Kidney (tissue), 13 donors: ENCODE measurements at regions not wholly inside any gene's neighbourhood (a gene's known extent, or its start where the extent isn't known, plus 50 kb on each side); places are given as distances from the start of the nearest gene placed in this dataset.
A peak's percentile ranks its signal among the peaks of the same experiment; 100 is the strongest.

Experiments
- DNase-seq, 5 donors: peaks; one replicate each; pipeline ENCODE4 v3.0.0-alpha.2; 2013 to 2020
- FAIRE-seq: peaks from 2 replicates; lab custom pipeline; 2012; peaks lifted over from hg19 to GRCh38; lab: Jason Lieb, UNC
- H3K27ac ChIP-seq, 2 donors: one replicate each; pipeline ENCODE4 v1.7.0; 2013; ENCODE audit warnings: low read depth in 2 of 2, low read length in 2 of 2, inconsistent platforms in 1 of 2
- H3K27me3 ChIP-seq: one replicate; pipeline ENCODE4 v1.7.1; 2013; ENCODE audit warnings: low read length, inconsistent platforms; ENCODE audit not compliant: control insufficient read depth, insufficient read depth
- H3K36me3 ChIP-seq, 3 donors: one replicate each; pipeline versions ENCODE4 v1.7.0 to v1.7.1; 2013; ENCODE audit warnings: low read length in 3 of 3, control low read depth in 1 of 3, inconsistent platforms in 1 of 3; ENCODE audit not compliant: insufficient read depth in 3 of 3, control insufficient read depth in 2 of 3
- H3K4me1 ChIP-seq, 3 donors: one replicate each; pipeline versions ENCODE4 v1.7.0 to v1.7.1; 2013; ENCODE audit warnings: low read length in 3 of 3, inconsistent platforms in 1 of 3, low read depth in 1 of 3; ENCODE audit not compliant: control insufficient read depth in 2 of 3, insufficient read depth in 2 of 3
- H3K4me3 ChIP-seq, 3 donors: one replicate each; pipeline versions ENCODE4 v1.7.0 to v1.8.1; 2013; ENCODE audit warnings: low read length in 3 of 3, control low read depth in 1 of 3, inconsistent platforms in 1 of 3
- H3K9ac ChIP-seq, 3 donors: one replicate each; pipeline versions ENCODE4 v1.7.0 to v1.7.1; 2013; ENCODE audit warnings: low read length in 3 of 3, control low read depth in 1 of 3, inconsistent platforms in 1 of 3
- H3K9me3 ChIP-seq, 3 donors: one replicate each; pipeline versions ENCODE4 v1.7.0 to v1.7.1; 2013; ENCODE audit warnings: low read length in 3 of 3, control low read depth in 1 of 3, inconsistent platforms in 1 of 3; ENCODE audit not compliant: control insufficient read depth in 2 of 3, insufficient read depth in 1 of 3
- intact Hi-C: fragments of 100-400 bp; cut with DNase I; formaldehyde crosslinking; loops from one replicate; pipeline ENCODE4 v1.11.1; 2022
- TF ChIP-seq, protein P1 (sequence below): IDR thresholded peaks from 3 replicates; pipeline ENCODE4 v1.5.1; 2012; ENCODE audit warnings: mild to moderate bottlenecking, moderate library complexity, borderline replicate concordance; ENCODE audit not compliant: insufficient read depth; ENCODE audit errors: extremely low read depth
- donor health status: control.
- donor health status: control.
- donor health status: control.
- donor health status: control.
- donor health status: control.
- donor health status: DM: yes; HTN: yes; CAD: no.
- donor health status: Normal renal cell carcinoma (clear cell type).

DNA sequence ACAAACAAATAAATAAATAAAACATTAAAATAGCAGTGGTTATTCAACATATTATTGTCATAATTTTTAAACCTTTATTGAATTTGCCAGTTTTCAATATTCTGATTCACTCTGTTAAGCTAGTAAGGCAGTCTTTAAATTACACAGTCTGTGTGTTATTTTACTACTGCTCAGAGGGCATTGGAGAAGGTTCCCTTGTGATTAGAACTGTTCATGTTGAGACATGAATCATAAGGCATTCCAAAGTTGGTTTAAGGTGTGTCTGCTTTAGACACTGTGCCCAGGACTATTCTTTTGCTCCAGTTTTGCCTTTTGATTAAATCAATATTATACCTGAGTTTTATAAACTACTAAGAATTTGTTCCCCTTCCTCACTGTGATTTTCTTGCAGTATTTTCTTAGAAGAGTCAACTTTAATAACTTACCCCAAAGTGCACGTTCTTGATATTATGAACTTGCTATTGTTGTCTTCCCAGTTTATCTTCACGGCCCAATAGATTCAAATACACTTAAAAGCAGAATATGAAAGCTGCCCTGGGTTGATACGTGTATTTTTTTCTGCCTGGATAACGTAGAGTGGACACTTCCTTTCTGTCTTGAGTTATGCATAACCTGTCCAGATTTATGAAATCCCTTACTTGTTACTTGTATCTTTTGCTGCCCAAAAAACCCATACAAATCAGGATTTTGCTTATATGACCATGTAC, 105.3 kb upstream of the BCAT1 start:
- Histone ChIP-seq H3K27me3 (no peaks in the 10 kb centered on the region), H3K4me3 (peak overlapping the region in 2 of 3 donors; percentile 66 to 76), H3K27ac (peak overlapping the region in 1 of 2 donors; percentile 5), H3K9me3 (no peaks in the 10 kb centered on the region), H3K9ac (no peak overlapping the region), H3K36me3 (no peaks in the 10 kb centered on the region), H3K4me1 (peaks cover 0 to 3% (median 0%) of the 10 kb centered on the region in 3 donors)
- FAIRE-seq, result no peak
- DNase-seq, result no peak
- TF ChIP-seq, protein P1, sequence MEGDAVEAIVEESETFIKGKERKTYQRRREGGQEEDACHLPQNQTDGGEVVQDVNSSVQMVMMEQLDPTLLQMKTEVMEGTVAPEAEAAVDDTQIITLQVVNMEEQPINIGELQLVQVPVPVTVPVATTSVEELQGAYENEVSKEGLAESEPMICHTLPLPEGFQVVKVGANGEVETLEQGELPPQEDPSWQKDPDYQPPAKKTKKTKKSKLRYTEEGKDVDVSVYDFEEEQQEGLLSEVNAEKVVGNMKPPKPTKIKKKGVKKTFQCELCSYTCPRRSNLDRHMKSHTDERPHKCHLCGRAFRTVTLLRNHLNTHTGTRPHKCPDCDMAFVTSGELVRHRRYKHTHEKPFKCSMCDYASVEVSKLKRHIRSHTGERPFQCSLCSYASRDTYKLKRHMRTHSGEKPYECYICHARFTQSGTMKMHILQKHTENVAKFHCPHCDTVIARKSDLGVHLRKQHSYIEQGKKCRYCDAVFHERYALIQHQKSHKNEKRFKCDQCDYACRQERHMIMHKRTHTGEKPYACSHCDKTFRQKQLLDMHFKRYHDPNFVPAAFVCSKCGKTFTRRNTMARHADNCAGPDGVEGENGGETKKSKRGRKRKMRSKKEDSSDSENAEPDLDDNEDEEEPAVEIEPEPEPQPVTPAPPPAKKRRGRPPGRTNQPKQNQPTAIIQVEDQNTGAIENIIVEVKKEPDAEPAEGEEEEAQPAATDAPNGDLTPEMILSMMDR, result no peak
- intact Hi-C loops, result no loop called here

DNA sequence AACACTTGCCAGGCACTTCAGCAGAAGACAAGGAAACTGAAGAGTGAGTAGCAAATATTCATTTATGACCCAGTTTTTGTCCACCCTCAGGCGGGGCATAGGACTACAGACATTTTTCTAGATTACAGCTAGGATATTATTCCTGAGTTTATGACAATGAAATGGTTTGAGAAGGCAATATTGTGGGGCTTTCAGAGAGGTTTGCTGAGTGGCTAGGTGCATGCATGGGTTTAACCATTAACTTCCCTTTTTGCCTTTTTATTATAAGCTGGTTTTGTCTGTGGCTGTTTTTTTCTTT, 104.0 kb upstream of the BCAT1 start:
- H3K9me3 ChIP-seq, result no peaks in the 10 kb centered on the region
- H3K4me3 ChIP-seq, result peak overlapping the region in 2 of 3 donors; percentile 70 to 76
- H3K4me1 ChIP-seq, result peaks cover 0 to 3% (median 0%) of the 10 kb centered on the region in 3 donors
- intact Hi-C loops, result no loop called here
- no peaks in the 10 kb centered on the region for H3K36me3 ChIP-seq
- TF ChIP-seq, protein P1, result no peak
- H3K27ac ChIP-seq, result peak overlapping the region; percentile 43 to 57
- peak overlapping the region in 1 of 3 donors; percentile 73 for H3K9ac ChIP-seq
- no peaks in the 10 kb centered on the region for H3K27me3 ChIP-seq
- DNase-seq, result no peak
- no peak for FAIRE-seq

DNA sequence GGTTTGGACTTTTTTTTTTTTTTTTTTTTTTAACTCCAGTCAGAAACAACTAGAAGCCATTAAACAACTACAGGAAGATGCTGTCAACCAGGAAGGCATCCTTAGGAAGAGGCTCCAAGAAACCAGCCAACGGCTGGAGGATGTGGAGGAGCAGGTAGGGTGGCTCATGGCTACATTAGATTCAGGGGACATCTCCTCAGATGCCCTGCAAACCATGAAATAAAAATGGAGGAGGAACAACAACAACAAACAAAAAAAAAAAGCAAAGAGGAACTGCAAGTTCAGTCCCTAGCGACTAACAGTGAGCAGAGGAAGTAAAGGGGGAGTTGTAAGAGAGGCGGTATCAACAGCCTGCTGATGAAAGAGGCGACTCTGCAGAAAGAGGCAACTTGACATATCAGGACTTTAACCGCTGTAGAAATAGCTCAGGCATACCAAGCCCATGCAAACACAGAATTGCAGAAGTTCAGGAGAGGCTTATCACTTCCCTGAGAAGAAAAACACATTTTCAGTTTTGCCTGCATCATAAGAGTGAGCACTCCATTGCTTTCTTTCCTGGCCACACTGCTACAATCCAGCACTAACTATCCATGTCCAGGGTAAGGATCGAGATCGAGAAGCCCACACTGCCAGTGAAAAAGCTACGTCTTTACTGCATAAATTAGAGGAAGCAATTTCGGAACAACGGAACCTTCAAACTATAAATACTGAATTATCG, 103.5 kb upstream of the BCAT1 start:
- Histone ChIP-seq H3K9me3 (no peaks in the 10 kb centered on the region), H3K27me3 (no peaks in the 10 kb centered on the region), H3K27ac (peak overlapping the region; percentile 43 to 57), H3K9ac (peak overlapping the region in 2 of 3 donors; percentile 0 to 73), H3K4me3 (peak overlapping the region in 2 of 3 donors; percentile 70 to 76), H3K36me3 (no peaks in the 10 kb centered on the region), H3K4me1 (peaks cover 0 to 3% (median 0%) of the 10 kb centered on the region in 3 donors)
- intact Hi-C loops, result no loop called here
- TF ChIP-seq, protein P1, result no peak
- FAIRE-seq, result no peak
- peak in 2 of 5 donors; percentile 19 to 49 for DNase-seq
